Sciatic nerve (tissue), 2 donors: ENCODE measurements at regions not wholly inside any gene's neighbourhood (a gene's known extent, or its start where the extent isn't known, plus 50 kb on each side); places are given as distances from the start of the nearest gene placed in this dataset.
"Not testable (repeated sequence)": the region's sequence is repeated elsewhere in the genome, so short reads cannot be mapped to it uniquely, and the experiment has no call there.

Source experiments
- ATAC-seq: fragments of 200-7000 bp; cut with Tn5 transposase; one replicate; pipeline ENCODE4 v1.9.1; 2020; ENCODE audit warnings: mild to moderate bottlenecking, moderate library complexity
- DNase-seq: peaks from one replicate; pipeline ENCODE4 v3.0.0-alpha.2; 2020; ENCODE audit warnings: low spot score
- intact Hi-C: fragments of 100-400 bp; cut with DNase I; formaldehyde crosslinking; loops from one replicate; pipeline ENCODE4 v1.14.2; 2022
- donor health status: DM: no; HTN: no; CAD: no.
- donor health status: DM: no; HTN: no; CAD: no.

DNA sequence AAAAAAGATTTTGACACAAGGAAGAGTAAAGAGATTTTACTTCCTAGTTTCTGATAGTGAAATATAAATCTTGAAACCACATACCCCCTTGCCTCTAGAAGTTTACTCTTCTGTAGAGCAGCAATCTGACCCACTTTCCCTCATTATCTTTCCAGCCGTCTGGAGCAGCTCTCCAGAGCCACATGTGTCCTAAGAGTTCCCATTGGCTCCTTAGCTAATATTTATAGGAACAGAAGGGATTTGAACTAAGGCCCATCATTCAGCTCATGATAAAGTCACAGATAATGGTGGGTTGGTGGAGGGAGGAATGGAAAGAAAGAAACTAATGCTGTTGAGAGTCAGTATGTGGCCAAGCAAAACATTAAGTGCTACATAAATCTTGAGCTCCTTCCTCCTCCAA, 121.8 kb downstream of the INHBA start:
- no peak for DNase-seq
- intact Hi-C loops: no loop called here
- no peak for ATAC-seq

DNA sequence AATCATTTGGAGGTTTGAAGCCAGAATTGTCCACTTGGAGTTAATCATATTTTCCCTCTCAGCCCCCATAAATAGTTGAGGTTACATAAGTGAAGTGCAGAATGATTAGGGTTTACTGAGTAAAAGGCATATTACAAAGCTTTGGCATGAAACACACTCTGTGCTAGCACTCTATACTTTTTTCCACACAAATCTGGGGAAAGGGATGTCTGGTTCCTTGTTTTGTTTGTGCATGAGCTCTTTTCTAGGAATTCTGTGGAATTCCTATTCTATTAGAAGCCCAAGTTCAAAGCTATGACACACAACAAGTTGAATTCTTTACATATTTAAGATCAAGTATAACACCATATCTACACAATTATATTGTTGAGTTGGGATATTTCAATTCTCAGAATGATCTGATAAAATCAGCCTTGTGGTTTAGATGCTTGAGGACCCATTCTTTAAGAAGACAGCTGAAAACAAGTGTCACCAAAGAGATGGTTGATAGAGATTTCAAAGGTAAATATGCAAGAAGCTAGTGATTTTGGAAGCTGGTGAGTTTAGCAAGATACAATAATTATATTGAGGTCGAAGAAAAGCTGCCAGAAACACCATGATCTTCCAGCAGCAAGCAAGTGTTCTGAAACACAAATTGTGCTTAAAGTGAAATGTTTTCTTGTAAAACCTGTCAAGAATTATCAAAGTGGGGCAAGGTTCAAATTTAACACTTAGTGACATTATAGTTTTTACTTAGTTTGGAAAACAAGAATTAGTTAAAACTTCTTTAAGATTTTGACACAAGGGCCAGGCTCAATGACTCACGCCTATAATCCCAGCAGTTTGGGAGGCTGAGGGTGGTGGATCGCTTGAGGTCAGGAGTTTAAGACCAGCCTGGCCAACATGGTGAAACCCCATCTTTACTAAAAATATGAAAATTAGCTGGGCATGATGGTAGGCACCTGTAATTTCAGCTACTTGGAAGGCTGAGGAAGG, 122.6 kb downstream of the INHBA start:
- no peak for DNase-seq
- no peak for ATAC-seq
- intact Hi-C loops: no loop called here

DNA sequence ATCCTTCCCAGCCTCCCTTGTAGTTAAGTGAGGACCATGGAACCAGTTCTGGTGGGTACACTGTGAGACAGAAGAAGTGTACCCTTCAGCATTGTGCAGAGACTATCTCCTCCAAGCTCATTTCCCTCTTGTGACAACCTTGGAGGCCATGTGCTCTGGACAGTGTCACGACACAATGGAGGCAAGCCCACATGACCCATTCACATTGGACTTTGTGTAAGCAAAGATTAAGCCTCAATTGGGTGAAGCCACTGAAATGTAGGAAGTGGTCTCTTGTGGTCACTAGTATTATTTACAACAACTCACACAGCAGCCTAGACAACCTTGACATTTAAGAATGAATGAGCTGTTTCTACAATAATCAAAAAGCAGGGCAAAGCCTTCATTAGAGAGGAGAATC, 124.2 kb downstream of the INHBA start:
- intact Hi-C loops: no loop called here
- ATAC-seq (no peak), DNase-seq (no peak)

DNA sequence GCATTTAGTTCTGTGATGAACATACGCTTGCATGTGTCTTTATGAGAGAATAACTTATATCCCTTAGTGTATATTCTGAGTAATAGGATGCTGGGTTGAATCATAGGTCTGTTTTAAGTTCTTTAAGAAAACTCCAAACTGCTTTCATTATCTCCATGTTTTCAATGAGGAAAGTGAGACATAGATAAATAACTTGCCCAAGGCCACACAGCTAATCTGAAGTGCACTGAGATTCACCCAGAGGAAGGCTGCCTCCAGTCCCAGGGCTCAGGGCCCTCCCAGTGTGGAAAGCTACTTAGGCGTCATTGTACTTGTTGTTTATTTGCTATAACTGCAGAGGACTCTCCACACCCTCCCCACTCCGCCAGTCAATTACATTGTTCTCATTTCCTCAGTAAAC, 126.7 kb downstream of the INHBA start:
- ATAC-seq (no peak), DNase-seq (no peak)

DNA sequence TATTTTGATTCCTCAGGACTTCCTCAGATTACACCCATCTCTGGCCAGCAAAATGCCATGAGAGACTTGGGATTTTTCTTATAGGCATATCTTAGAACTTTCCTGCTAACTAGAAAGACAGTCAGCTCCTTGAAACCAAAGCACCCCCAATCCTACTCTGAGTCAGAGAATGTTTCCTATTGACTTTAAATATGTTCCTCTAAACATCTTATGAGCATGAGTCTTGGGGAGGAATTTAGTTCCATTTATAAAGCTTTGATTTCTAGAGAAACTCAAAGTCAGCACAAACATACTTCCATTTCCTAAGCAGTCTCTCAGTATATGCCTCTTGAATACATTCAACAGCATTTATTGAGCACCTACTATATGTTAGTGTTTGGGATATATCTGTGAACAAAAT, 128.5 kb downstream of the INHBA start:
- ATAC-seq: no peak
- intact Hi-C loops: no loop called here

More for the DNA sequence above, 126.7 kb downstream of the INHBA start:
- intact Hi-C loops: no loop called here

DNA sequence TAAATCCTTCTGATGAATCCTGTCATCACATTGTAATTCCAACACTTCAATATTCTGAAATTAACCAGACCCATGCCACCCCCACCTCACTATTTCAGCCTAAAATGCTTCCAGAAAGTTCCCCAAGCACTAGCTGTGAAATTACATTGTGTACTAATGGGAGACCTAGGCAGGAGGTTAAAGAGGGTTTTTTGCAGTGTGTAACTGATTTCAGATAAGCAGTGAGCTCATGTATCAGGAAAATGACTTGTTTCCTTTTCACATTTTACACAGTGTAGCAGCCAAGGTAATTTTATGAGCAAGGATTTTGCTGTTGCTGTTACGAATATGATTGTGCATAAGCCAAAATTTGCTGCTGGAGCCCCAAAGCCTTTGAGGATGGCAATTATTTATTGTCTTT, 129.0 kb downstream of the INHBA start:
- no peak for DNase-seq
- intact Hi-C loops: no loop called here
- no peak for ATAC-seq

More for the DNA sequence above, 128.5 kb downstream of the INHBA start:
- no peak for DNase-seq

DNA sequence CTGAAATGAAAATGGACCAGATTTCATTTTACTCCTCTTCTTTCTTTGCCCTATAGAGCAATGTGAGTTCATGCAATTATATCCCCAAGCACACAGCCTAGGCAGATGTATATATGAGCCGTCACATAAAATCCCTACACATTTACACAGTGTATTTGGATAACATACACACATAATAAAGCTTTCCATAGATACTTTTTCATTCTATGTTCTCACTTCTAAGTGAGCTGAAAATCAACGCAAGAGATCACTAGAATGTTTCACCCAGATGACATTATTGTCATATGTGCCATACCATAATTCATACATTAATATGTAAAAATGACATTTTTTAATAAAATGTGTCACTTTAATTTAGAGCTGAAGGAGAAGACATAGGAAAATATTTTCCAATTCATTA, 129.4 kb downstream of the INHBA start:
- intact Hi-C loops: no loop called here
- ATAC-seq: no peak
- DNase-seq: no peak

DNA sequence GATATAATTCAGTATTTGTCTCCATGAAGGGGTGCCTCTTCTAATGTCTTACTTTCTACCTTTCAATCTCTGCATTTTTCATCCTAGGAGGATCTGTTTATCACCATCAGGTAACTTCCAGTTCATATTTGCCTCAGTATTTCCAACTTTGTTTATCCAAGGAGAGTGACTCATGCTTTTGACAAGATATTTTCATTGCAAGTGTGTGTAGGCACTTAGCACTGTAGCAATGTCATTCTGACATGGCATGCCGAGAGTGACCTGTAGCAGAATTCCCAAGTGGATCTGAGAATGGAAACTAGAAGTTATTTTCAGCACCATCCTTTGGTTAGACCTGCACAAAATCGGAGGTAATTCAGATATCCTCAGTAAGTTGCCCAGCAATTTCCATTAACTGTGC, 129.9 kb downstream of the INHBA start:
- intact Hi-C loops: no loop called here
- ATAC-seq: no peak

DNA sequence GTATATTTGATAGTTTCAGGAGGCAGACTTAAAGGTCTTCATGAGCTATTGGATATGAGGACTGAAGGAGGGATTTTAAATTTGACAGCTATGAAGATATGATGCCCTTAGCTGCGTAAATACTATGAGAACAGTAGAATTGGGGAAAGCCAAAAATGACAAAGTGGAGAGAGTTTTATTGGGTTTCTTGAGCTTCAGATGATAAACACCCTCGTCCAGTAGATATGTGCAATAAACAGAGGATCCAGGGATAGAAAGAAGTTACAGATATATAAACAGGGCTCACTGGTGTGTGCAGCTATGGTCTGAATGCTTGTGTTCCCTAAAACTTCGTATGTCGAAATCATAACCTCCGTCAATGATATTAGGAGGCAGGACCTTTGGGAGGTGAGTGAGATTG, 131.3 kb downstream of the INHBA start:
- DNase-seq (no peak), ATAC-seq (no peak)
- intact Hi-C loops: no loop called here

More for the DNA sequence above, 129.9 kb downstream of the INHBA start:
- no peak for DNase-seq

DNA sequence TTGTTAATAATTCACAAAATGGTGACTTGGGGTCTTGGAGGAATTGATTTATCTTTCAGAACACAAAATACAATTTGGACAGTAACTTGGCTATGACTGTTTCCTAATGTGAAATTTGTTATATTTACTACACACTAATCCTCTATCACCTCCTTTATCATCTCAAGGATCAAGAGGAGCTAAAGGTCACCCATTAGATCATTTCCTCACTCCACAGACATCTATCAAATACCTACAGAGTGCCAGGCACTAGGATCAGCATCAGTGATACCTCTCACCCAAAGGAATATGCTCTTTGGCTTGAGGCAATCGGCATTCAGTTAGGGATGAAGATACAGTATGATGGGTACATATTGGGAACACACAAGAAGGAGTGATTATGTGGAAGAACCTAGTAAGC, 132.1 kb downstream of the INHBA start:
- intact Hi-C loops: no loop called here
- DNase-seq (no peak), ATAC-seq (no peak)

DNA sequence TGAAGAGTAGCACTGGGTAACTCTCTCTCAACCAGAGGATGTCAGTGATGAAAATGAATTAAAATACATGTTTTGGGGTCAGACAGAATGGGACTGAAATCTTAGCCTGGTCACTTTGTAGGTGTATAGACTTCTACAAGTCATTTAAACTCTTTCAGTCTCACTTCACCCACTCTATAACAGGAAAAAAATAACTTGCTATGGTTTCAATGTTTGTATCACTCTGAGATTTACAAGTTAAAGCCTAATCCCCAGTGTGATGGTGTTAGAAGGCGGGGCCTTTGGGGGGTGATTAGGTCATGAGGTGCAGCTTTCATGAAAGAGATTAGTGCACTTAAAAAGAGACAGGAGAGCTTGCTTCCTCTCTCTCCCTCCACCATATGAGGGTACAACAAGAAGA, 134.8 kb downstream of the INHBA start:
- intact Hi-C loops: no loop called here
- no peak for ATAC-seq
- DNase-seq: no peak

DNA sequence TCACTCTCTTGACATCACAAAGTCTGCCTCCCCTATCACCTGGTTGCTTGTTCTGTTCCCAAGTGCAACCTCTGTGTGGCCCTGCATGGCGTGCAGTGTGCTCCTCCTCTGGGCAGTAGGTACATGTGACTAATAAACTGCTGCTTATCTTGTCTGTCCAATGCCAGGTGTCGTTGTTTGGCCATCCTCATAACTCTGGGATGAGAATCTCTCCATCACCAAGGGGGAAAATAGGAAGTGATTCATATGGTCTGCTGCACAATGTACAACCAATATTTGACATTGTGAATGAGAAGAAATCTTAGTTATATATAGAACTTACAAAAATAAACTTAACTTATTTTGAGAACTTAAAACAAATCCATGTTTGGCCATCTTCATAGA, 135.2 kb downstream of the INHBA start:
- no peak for ATAC-seq
- intact Hi-C loops: no loop called here
- DNase-seq: no peak

DNA sequence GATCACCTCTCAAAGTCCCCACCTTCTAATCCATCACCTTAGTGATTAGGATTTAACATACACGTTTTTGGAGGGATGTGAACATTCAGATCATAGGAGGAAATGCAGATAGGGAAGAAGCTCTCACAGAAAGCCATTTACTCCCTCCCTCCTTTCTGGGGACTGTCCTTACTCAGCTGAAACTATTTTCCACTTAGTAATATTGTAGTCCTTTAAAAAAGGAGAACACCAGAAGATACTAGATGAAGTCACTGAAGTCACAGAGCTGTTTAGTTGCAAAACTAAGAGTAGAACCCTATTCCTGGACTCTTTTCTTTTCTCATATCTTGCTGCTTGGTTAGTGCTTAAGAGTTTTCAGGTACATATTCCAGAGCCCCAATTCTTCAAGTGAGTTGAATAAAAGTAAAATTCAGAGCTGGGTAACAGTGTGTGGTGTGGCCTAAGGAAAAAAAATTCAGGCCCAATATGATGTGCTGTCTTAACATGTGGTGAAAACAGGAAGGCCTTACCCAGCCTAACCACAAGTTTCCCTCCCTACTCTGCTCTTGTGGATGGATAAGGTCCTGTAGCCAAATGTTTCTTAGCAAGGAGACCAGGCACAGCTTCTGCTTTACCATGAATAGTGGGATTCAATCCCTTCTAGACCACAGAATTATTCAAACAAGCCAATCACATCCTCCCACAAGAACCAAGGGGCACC, 135.7 kb downstream of the INHBA start:
- intact Hi-C loops: no loop called here
- ATAC-seq (no peak), DNase-seq (no peak)

DNA sequence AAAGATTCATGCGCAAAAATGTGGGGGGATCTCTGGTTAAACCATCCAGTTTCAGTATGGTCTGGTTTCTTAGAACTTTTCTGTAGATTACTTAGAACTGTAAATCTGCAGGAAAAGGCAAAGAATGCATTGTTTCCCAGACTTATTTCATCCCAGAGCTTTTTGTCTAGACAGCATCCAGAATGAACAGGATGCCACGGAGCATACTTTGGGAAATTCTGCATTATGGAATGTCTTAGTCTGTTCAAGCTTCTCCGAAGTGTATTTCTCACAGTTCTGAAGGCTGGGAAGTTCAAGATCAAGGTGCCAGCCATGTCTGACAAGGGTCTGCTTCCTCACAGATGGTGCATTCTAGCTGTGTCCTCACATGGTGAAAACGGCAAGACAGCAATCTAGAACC, 136.3 kb downstream of the INHBA start:
- no peak for ATAC-seq
- intact Hi-C loops: no loop called here
- DNase-seq: no peak

DNA sequence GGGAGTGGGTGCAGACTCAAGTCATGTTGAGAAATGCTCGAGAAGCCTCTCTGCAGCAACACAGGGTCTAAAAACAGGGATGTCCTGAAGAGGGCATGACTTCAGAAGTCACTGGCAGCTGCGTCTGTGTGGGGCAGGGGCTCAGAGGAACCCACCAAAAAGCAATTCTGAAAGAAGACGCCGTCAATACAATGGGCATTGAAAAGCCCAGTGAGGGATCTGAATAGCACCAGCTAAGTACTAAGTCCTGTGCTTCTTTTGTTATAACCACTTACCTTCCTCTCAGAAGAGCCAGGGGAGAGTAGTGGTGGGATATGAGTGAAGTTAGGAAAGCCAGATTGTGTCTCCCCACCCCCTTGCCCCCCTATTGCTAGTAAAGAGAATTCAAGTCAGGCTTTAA, 137.2 kb downstream of the INHBA start:
- ATAC-seq: no peak
- intact Hi-C loops: no loop called here
- no peak for DNase-seq

DNA sequence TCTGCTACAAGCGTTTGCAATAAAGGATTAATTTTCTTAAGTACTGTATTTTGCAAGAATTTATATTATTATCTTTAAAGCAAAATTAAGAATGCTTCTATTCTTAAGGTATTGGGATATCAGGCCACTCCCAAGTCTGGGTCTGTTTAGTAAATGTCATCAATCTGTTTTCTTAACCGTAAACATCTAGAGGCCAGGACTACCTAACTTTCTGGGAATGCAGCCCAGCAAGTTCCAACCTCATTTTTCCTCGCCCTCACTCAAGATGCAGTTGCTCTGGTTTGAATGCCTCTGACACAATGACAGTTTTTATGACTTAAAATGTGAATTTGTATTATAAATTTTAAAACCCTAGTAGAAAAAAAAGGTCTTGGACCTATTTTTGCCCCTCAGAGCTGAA, 143.5 kb downstream of the INHBA start:
- intact Hi-C loops: no loop called here
- DNase-seq (no peak), ATAC-seq (no peak)

DNA sequence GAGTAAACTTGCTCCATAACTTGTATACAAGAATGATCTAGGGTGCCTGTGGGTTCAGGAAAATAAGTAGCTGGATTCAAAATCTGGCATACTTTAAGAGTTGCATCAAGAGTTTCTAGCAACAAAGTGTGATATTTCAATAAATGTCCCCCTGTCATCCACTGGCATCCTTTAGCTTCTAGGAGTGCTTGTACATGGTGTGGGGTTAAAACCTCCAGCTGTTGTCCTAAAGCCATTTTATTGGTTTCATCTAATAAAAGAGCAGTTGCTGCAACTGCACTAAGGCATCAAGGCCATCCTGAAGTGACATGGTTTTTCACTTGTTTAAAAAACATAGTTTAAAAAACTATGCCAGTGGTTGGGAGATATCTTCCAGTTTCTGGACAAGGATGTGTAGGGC, 148.4 kb downstream of the INHBA start:
- DNase-seq (no peak), ATAC-seq (no peak)
- intact Hi-C loops: no loop called here

DNA sequence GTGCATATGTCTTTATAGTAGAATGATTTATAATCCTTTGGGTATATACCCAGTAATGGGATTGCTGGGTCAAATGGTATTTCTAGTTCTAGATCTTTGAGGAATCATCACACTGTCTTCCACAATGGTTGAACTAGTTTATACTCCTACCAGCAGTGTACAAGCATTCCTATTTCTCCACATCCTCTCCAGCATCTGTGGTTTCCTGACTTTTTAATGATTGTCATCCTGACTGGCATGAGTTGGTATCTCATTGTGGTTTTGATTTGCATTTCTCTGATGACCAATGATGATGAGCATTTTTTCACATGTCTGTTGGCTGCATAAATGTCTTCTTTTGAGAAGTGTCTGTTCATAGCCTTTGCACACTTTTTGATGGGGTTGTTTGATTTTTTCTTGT, 152.8 kb downstream of the INHBA start:
- ATAC-seq, intact Hi-C loops, DNase-seq: not testable (repeated sequence)

DNA sequence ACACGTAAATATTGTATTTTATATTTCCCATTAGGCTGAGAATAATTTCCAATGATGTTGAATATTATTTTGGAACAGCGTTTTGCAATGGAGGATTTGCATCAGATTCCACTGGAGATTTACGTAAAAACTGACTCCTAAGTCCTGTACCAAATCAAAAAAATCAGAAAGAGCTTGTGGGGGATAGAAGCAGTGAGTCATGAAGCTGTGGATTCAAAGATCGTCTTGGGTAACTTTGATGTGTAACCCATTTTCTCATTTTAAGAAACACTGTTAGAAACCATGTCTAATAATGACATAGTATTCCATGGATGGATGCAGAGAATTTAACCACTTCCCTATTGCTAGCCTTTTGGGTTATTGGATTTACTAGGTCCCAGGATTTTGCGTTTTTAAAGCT, 158.6 kb downstream of the INHBA start:
- DNase-seq (no peak), ATAC-seq (no peak)
- intact Hi-C loops: no loop called here

DNA sequence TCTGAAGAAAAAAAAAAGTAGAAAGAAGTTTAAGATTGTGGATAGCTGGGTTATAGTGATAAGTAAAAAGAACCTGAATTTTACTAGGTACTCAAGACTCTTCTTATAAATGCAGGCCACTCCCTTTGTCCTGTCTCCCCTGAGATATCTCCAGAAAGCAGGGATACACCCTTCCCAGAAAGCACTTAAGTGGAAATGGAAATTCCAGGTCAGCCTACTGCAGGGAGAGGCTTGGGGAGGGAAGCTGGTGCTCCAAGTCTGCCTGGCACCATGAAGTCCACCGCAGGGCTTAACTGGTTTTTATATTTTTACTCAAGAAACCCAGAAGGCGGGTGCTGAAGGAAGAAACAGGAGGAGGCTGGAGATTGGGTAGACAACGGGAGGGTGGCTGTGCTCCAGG, 162.3 kb downstream of the INHBA start:
- ATAC-seq (no peak), DNase-seq (no peak)
- intact Hi-C loops: no loop called here
